Right lobe of liver (tissue), 4 donors: ENCODE measurements at regions not wholly inside any gene's neighbourhood (a gene's known extent, or its start where the extent isn't known, plus 50 kb on each side); places are given as distances from the start of the nearest gene placed in this dataset.
"Not testable (repeated sequence)": the region's sequence is repeated elsewhere in the genome, so short reads cannot be mapped to it uniquely, and the experiment has no call there.

Experiments used
- POLR2A ChIP-seq: fragments of 450-650 bp; IDR thresholded peaks from one replicate; pipeline ENCODE4 v1.6.1; 2017; ENCODE audit warnings: antibody characterized with exemption, mild to moderate bottlenecking
- TF ChIP-seq, protein P1 (sequence below), 4 donors: fragments of 200-600 bp in 3 of 4; fragments of 450-650 bp in 1 of 4; IDR thresholded peaks; one replicate each; pipeline versions ENCODE4 v1.5.1 to v1.8.0; 2016 to 2022; ENCODE audit warnings: antibody characterized with exemption in 4 of 4, mild to moderate bottlenecking in 2 of 4
- donor health status: DM: no; HTN: no; CAD: no.
- donor health status: DM: no; HTN: no; CAD: no.
- donor health status: DM: no; HTN: yes; CAD: no.

DNA sequence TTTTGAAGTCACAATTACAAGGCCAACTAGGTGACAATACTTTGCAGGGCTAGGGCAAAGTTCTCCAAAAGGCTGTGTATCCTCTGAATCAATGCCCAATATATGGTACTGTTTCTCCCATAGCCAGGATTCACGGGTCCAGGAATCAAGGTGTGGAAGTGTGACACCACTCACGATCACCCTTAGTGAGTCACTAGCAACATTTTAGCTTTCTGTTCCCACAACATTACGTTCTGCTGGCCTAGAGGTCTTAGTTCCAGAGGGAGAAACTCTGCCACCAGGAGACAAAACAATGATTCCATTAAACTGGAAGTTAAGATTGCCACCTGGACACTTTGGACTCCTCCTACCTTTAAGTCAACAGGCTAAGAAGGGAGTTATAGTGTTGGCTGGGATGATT is 88.5 kb upstream of the RANBP6 start:
- TF ChIP-seq, protein P1, sequence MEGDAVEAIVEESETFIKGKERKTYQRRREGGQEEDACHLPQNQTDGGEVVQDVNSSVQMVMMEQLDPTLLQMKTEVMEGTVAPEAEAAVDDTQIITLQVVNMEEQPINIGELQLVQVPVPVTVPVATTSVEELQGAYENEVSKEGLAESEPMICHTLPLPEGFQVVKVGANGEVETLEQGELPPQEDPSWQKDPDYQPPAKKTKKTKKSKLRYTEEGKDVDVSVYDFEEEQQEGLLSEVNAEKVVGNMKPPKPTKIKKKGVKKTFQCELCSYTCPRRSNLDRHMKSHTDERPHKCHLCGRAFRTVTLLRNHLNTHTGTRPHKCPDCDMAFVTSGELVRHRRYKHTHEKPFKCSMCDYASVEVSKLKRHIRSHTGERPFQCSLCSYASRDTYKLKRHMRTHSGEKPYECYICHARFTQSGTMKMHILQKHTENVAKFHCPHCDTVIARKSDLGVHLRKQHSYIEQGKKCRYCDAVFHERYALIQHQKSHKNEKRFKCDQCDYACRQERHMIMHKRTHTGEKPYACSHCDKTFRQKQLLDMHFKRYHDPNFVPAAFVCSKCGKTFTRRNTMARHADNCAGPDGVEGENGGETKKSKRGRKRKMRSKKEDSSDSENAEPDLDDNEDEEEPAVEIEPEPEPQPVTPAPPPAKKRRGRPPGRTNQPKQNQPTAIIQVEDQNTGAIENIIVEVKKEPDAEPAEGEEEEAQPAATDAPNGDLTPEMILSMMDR (IDR thresholded peaks at IDR 0.05): not testable (repeated sequence)
- TF ChIP-seq POLR2A: not testable (repeated sequence)
